ENCODE measurements at regions not wholly inside any gene's neighbourhood (a gene's known extent, or its start where the extent isn't known, plus 50 kb on each side); places are given as distances from the start of the nearest gene placed in this dataset.

GRCh38 chr1:87926131-87926830 is 597.6 kb downstream of the LMO4 start:
- DNase-seq (ENCODE audit: low read depth), result no peak

GRCh38 chr1:87926921-87927320 is 598.2 kb downstream of the LMO4 start:
- DNase-seq (ENCODE audit: low read depth), result no peak

GRCh38 chr1:87927391-87928280 is 599.0 kb downstream of the LMO4 start:
- no peak for DNase-seq (ENCODE audit: low read depth)

- DNase-seq (ENCODE audit: low read depth), result no peak
Observed at GRCh38 chr1:87928623-87929022, 599.9 kb downstream of the LMO4 start.

- no peak for DNase-seq (ENCODE audit: low read depth)
Observed at GRCh38 chr1:87929906-87930305, 601.2 kb downstream of the LMO4 start.

GRCh38 chr1:87930796-87931195 is 602.1 kb downstream of the LMO4 start:
- no peak for DNase-seq (ENCODE audit: low read depth)

- no peak for DNase-seq (ENCODE audit: low read depth)
Observed at GRCh38 chr1:87933171-87933570, 604.5 kb downstream of the LMO4 start.

- DNase-seq (ENCODE audit: low read depth), result no peak
Observed at GRCh38 chr1:87935130-87935529, 606.5 kb downstream of the LMO4 start.

- no peak for DNase-seq (ENCODE audit: low read depth)
Observed at GRCh38 chr1:87937831-87938395, 609.2 kb downstream of the LMO4 start.

- no peak for DNase-seq (ENCODE audit: low read depth)
Observed at GRCh38 chr1:87938631-87939030, 610.0 kb downstream of the LMO4 start.

GRCh38 chr1:87939444-87939843 is 610.8 kb downstream of the LMO4 start:
- no peak for DNase-seq (ENCODE audit: low read depth)

- DNase-seq (ENCODE audit: low read depth), result no peak
Observed at GRCh38 chr1:87940421-87940820, 611.7 kb downstream of the LMO4 start.

- no peak for DNase-seq (ENCODE audit: low read depth)
Observed at GRCh38 chr1:87941337-87941946, 612.8 kb downstream of the LMO4 start.

GRCh38 chr1:87942165-87942564 is 613.5 kb downstream of the LMO4 start:
- DNase-seq (ENCODE audit: low read depth), result peak; percentile 76

- no peak for DNase-seq (ENCODE audit: low read depth)
Observed at GRCh38 chr1:87949711-87950110, 621.0 kb downstream of the LMO4 start.

GRCh38 chr1:87950369-87950768 is 621.7 kb downstream of the LMO4 start:
- no peak for DNase-seq (ENCODE audit: low read depth)

GRCh38 chr1:87951409-87951808 is 622.7 kb downstream of the LMO4 start:
- no peak for DNase-seq (ENCODE audit: low read depth)

GRCh38 chr1:87951852-87952251 is 623.2 kb downstream of the LMO4 start:
- DNase-seq (ENCODE audit: low read depth), result no peak

- DNase-seq (ENCODE audit: low read depth), result no peak
Observed at GRCh38 chr1:87953121-87953520, 624.4 kb downstream of the LMO4 start.

- peak; percentile 56 for DNase-seq (ENCODE audit: low read depth)
Observed at GRCh38 chr1:87953732-87954344, 625.2 kb downstream of the LMO4 start.

- no peak for DNase-seq (ENCODE audit: low read depth)
Observed at GRCh38 chr1:87955038-87955437, 626.4 kb downstream of the LMO4 start.

- DNase-seq (ENCODE audit: low read depth), result peak; percentile 87
Observed at GRCh38 chr1:87956072-87956471, 627.4 kb downstream of the LMO4 start.
